Panc1 (cell line): ENCODE measurements at regions not wholly inside any gene's neighbourhood (a gene's known extent, or its start where the extent isn't known, plus 50 kb on each side); places are given as distances from the start of the nearest gene placed in this dataset.

Experiments
- POLR2AphosphoS5 ChIP-seq: IDR thresholded peaks from 2 replicates; pipeline ENCODE4 v1.6.1; 2012; ENCODE audit warnings: mild to moderate bottlenecking, low read depth, low read length, moderate library complexity
- SIN3A ChIP-seq: IDR thresholded peaks from 2 replicates; pipeline ENCODE4 v1.6.1; 2012; ENCODE audit warnings: low read depth, mild to moderate bottlenecking, low read length, moderate library complexity, borderline replicate concordance; ENCODE audit not compliant: insufficient read depth
- TCF7L2 ChIP-seq: IDR thresholded peaks from 2 replicates; pipeline ENCODE4 v1.6.1; 2011; ENCODE audit warnings: mild to moderate bottlenecking, low read depth, low read length, inconsistent platforms
- TF ChIP-seq, protein P1 (sequence below): fragments of 450-650 bp; IDR thresholded peaks from 2 replicates; pipeline ENCODE4 v1.5.1; 2017; ENCODE audit warnings: mild to moderate bottlenecking
- TF ChIP-seq, protein P2 (sequence below), 2 experiments: IDR thresholded peaks; 2 replicates each; pipeline ENCODE4 v1.6.1; 2011 to 2012; ENCODE audit warnings: low read depth in 2 of 2, control low read depth in 1 of 2, low read length in 1 of 2, mild to moderate bottlenecking in 1 of 2, moderate library complexity in 1 of 2; ENCODE audit not compliant: insufficient read depth in 1 of 2

DNA sequence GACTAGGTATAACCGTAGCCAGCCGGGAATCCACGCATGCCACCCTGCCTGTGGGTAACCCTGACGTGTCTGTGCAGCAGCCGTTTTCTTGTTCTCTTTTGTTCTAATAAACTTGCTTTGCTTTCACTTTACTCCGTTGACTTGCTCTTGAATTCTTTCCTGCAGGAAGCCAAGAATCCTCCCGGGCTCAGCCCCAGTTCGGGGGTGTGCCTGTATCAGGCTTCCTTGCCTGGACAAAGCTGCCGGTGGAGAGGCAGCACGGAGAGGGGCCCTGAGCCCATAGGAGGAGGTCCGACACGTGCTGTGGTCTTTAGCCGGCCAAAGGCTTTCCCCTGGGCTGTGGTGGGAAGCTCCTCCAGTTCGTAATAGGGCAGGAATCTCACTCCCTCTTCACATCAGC, 256.5 kb upstream of the PPP2R2D start:
- TF ChIP-seq, protein P1, sequence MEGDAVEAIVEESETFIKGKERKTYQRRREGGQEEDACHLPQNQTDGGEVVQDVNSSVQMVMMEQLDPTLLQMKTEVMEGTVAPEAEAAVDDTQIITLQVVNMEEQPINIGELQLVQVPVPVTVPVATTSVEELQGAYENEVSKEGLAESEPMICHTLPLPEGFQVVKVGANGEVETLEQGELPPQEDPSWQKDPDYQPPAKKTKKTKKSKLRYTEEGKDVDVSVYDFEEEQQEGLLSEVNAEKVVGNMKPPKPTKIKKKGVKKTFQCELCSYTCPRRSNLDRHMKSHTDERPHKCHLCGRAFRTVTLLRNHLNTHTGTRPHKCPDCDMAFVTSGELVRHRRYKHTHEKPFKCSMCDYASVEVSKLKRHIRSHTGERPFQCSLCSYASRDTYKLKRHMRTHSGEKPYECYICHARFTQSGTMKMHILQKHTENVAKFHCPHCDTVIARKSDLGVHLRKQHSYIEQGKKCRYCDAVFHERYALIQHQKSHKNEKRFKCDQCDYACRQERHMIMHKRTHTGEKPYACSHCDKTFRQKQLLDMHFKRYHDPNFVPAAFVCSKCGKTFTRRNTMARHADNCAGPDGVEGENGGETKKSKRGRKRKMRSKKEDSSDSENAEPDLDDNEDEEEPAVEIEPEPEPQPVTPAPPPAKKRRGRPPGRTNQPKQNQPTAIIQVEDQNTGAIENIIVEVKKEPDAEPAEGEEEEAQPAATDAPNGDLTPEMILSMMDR = no peak
- TF ChIP-seq SIN3A (no peak), TCF7L2 (no peak), POLR2AphosphoS5 (no peak)
- TF ChIP-seq, protein P2, sequence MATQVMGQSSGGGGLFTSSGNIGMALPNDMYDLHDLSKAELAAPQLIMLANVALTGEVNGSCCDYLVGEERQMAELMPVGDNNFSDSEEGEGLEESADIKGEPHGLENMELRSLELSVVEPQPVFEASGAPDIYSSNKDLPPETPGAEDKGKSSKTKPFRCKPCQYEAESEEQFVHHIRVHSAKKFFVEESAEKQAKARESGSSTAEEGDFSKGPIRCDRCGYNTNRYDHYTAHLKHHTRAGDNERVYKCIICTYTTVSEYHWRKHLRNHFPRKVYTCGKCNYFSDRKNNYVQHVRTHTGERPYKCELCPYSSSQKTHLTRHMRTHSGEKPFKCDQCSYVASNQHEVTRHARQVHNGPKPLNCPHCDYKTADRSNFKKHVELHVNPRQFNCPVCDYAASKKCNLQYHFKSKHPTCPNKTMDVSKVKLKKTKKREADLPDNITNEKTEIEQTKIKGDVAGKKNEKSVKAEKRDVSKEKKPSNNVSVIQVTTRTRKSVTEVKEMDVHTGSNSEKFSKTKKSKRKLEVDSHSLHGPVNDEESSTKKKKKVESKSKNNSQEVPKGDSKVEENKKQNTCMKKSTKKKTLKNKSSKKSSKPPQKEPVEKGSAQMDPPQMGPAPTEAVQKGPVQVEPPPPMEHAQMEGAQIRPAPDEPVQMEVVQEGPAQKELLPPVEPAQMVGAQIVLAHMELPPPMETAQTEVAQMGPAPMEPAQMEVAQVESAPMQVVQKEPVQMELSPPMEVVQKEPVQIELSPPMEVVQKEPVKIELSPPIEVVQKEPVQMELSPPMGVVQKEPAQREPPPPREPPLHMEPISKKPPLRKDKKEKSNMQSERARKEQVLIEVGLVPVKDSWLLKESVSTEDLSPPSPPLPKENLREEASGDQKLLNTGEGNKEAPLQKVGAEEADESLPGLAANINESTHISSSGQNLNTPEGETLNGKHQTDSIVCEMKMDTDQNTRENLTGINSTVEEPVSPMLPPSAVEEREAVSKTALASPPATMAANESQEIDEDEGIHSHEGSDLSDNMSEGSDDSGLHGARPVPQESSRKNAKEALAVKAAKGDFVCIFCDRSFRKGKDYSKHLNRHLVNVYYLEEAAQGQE (IDR thresholded peaks at IDR 0.05; ENCODE audit: insufficient read depth in 1 of 2, low read depth in 2 of 2, low read length in 1 of 2) = no peak
